ENCODE measurements at regions not wholly inside any gene's neighbourhood (a gene's known extent, or its start where the extent isn't known, plus 50 kb on each side); places are given as distances from the start of the nearest gene placed in this dataset.

- TF ChIP-seq CTCF (IDR thresholded peaks at IDR 0.05) (no peak), POLR2A (IDR thresholded peaks at IDR 0.05) (no peak)
Observed at GRCh38 chr3:194779729-194780224, 94.1 kb downstream of the FAM43A start.

All from testis (tissue), 2 donors.